Loucy (cell line): ENCODE measurements at regions not wholly inside any gene's neighbourhood (a gene's known extent, or its start where the extent isn't known, plus 50 kb on each side); places are given as distances from the start of the nearest gene placed in this dataset.

Experiments used
- CTCF ChIP-seq: fragments of 200-600 bp; sonication (generic); conservative IDR thresholded peaks from 2 replicates; pipeline ENCODE4 v1.5.1; 2014; ENCODE audit warnings: mild to moderate bottlenecking, antibody characterized with exemption, low read length
- EZH2phosphoT487 ChIP-seq: fragments of 200-600 bp; IDR thresholded peaks from 2 replicates; pipeline ENCODE4 v1.6.1; 2018; ENCODE audit warnings: antibody characterized with exemption, mild to moderate bottlenecking, moderate library complexity, borderline replicate concordance

- TF ChIP-seq CTCF: no peak
- TF ChIP-seq EZH2phosphoT487: no peak
Observed at GRCh38 chr4:181018472-181018871, 1224.7 kb upstream of the TENM3 start.
